ENCODE measurements at regions not wholly inside any gene's neighbourhood (a gene's known extent, or its start where the extent isn't known, plus 50 kb on each side); places are given as distances from the start of the nearest gene placed in this dataset.

- TF ChIP-seq SNAI2 (CRISPR knock-in tag; IDR thresholded peaks at IDR 0.05) (no peak), CSRNP3 (CRISPR knock-in tag; IDR thresholded peaks at IDR 0.05) (no peak), POU6F1 (CRISPR knock-in tag; IDR thresholded peaks at IDR 0.05; ENCODE audit: borderline replicate concordance, low read depth) (no peak), ZNF70 (CRISPR knock-in tag; IDR thresholded peaks at IDR 0.05) (no peak), ZFP30 (CRISPR knock-in tag; IDR thresholded peaks at IDR 0.05) (no peak), ZFP3 (CRISPR knock-in tag; IDR thresholded peaks at IDR 0.05) (no peak), GLIS3 (CRISPR knock-in tag; IDR thresholded peaks at IDR 0.05) (no peak), ZNF8 (CRISPR knock-in tag; IDR thresholded peaks at IDR 0.05) (no peak), TOX (CRISPR knock-in tag; IDR thresholded peaks at IDR 0.05; ENCODE audit: borderline replicate concordance) (no peak), ZNF565 (CRISPR knock-in tag; conservative IDR thresholded peaks at IDR 0.05; ENCODE audit: low read depth) (no peak), CREB5 (CRISPR knock-in tag; IDR thresholded peaks at IDR 0.05; ENCODE audit: low read depth) (no peak)
- no peak for ATAC-seq
Measured at GRCh38 chr18:64546451-64546850, 397.6 kb upstream of the LINC00305 start.

- ATAC-seq: no peak
Measured at GRCh38 chr18:64539847-64540246, 391.0 kb upstream of the LINC00305 start.

More at GRCh38 chr18:64539847-64540246, 391.0 kb upstream of the LINC00305 start:
- TF ChIP-seq CSRNP3 (CRISPR knock-in tag; IDR thresholded peaks at IDR 0.05) (no peak), TOX (CRISPR knock-in tag; IDR thresholded peaks at IDR 0.05; ENCODE audit: borderline replicate concordance) (no peak), PATZ1 (CRISPR knock-in tag; IDR thresholded peaks at IDR 0.05; ENCODE audit: borderline replicate concordance) (no peak), CREB5 (CRISPR knock-in tag; IDR thresholded peaks at IDR 0.05; ENCODE audit: low read depth) (no peak), TSHZ2 (CRISPR knock-in tag; IDR thresholded peaks at IDR 0.05) (no peak), CSDC2 (CRISPR knock-in tag; IDR thresholded peaks at IDR 0.05) (no peak), ZNF8 (CRISPR knock-in tag; IDR thresholded peaks at IDR 0.05) (no peak), ZC3H10 (CRISPR knock-in tag; IDR thresholded peaks at IDR 0.05) (no peak), TCF4 (CRISPR knock-in tag; IDR thresholded peaks at IDR 0.05; ENCODE audit: borderline replicate concordance) (no peak), ZFP3 (CRISPR knock-in tag; IDR thresholded peaks at IDR 0.05) (no peak), SNAI2 (CRISPR knock-in tag; IDR thresholded peaks at IDR 0.05) (no peak), OSR1 (CRISPR knock-in tag; IDR thresholded peaks at IDR 0.05) (no peak), ZNF70 (CRISPR knock-in tag; IDR thresholded peaks at IDR 0.05) (no peak), RARB (CRISPR knock-in tag; IDR thresholded peaks at IDR 0.05) (no peak), PPARA (CRISPR knock-in tag; IDR thresholded peaks at IDR 0.05; ENCODE audit: borderline replicate concordance) (no peak)
